IPS DF 6.9 (cell line): ENCODE measurements at regions not wholly inside any gene's neighbourhood (a gene's known extent, or its start where the extent isn't known, plus 50 kb on each side); places are given as distances from the start of the nearest gene placed in this dataset.

Experiments used
- DNase-seq: peaks from one replicate; pipeline ENCODE4 v3.0.0-alpha.2; 2013; ENCODE audit warnings: low read depth, low spot score
- H3K27ac ChIP-seq: one replicate; pipeline ENCODE4 v1.5.1; 2013; ENCODE audit warnings: low read length, control low read depth
- H3K27me3 ChIP-seq: 2 replicates; pipeline ENCODE4 v1.6.1; 2013; ENCODE audit warnings: mild to moderate bottlenecking, low read length; ENCODE audit not compliant: control insufficient read depth, insufficient read depth
- H3K36me3 ChIP-seq: 2 replicates; pipeline ENCODE4 v1.6.1; 2013; ENCODE audit warnings: low read length; ENCODE audit not compliant: control insufficient read depth, insufficient read depth
- H3K4me1 ChIP-seq: 2 replicates; pipeline ENCODE4 v1.6.1; 2013; ENCODE audit warnings: low read length; ENCODE audit not compliant: control insufficient read depth, insufficient read depth
- H3K4me3 ChIP-seq: 2 replicates; pipeline ENCODE4 v1.5.1; 2013; ENCODE audit warnings: mild to moderate bottlenecking, low read length
- H3K9me3 ChIP-seq: 2 replicates; pipeline ENCODE4 v1.6.1; 2013; ENCODE audit warnings: low read length, inconsistent platforms; ENCODE audit not compliant: control insufficient read depth, insufficient read depth
- WGBS: extraction: QIAGEN DNeasy Blood & Tissue Kit; methylation state at CpG from one replicate; pipeline ENCODE4 v1.1.7; 2013; ENCODE audit warnings: mixed read lengths, missing lambda C conversion rate; ENCODE audit not compliant: insufficient read length, insufficient coverage; 5-methylcytosine and 5-hydroxymethylcytosine counted together

- no peak overlapping the region for H3K27ac ChIP-seq
- DNase-seq: no peak
- no CpG with 5 or more reads among the region's 3 CpGs for WGBS
- H3K36me3 ChIP-seq: no peaks in the 10 kb centered on the region
- H3K9me3 ChIP-seq: no peaks in the 10 kb centered on the region
- H3K4me3 ChIP-seq: no peak overlapping the region
- no peaks in the 10 kb centered on the region for H3K27me3 ChIP-seq
- H3K4me1 ChIP-seq: no peaks in the 10 kb centered on the region
These were observed 348.6 kb upstream of the MCTP2 start for GRCh38 chr15:93882779-93883178.

- DNase-seq: no peak
- Histone ChIP-seq H3K27me3 (no peaks in the 10 kb centered on the region), H3K4me3 (no peak overlapping the region), H3K27ac (no peak overlapping the region), H3K9me3 (no peaks in the 10 kb centered on the region), H3K4me1 (no peaks in the 10 kb centered on the region), H3K36me3 (no peaks in the 10 kb centered on the region)
- WGBS: no CpG with 5 or more reads among the region's 1 CpG
These were observed 349.2 kb upstream of the MCTP2 start for GRCh38 chr15:93882141-93882540.

GRCh38 chr15:93881310-93881709 is 350.1 kb upstream of the MCTP2 start:
- no peak overlapping the region for H3K27ac ChIP-seq
- no peaks in the 10 kb centered on the region for H3K9me3 ChIP-seq
- H3K4me3 ChIP-seq: no peak overlapping the region
- no peaks in the 10 kb centered on the region for H3K4me1 ChIP-seq
- DNase-seq: no peak
- no peaks in the 10 kb centered on the region for H3K36me3 ChIP-seq
- H3K27me3 ChIP-seq: no peaks in the 10 kb centered on the region

GRCh38 chr15:93880358-93880757 is 351.0 kb upstream of the MCTP2 start:
- H3K9me3 ChIP-seq: no peaks in the 10 kb centered on the region
- H3K36me3 ChIP-seq: no peaks in the 10 kb centered on the region
- no peak for DNase-seq
- H3K4me1 ChIP-seq: no peaks in the 10 kb centered on the region
- H3K27ac ChIP-seq: no peak overlapping the region
- no peaks in the 10 kb centered on the region for H3K27me3 ChIP-seq
- H3K4me3 ChIP-seq: no peak overlapping the region
- no CpG with 5 or more reads among the region's 1 CpG for WGBS

- no CpG with 5 or more reads among the region's 2 CpGs for WGBS
- Histone ChIP-seq H3K27me3 (no peaks in the 10 kb centered on the region), H3K9me3 (no peaks in the 10 kb centered on the region), H3K36me3 (no peaks in the 10 kb centered on the region), H3K4me1 (no peaks in the 10 kb centered on the region), H3K4me3 (no peak overlapping the region), H3K27ac (no peak overlapping the region)
- no peak for DNase-seq
These were observed 360.8 kb upstream of the MCTP2 start for GRCh38 chr15:93870583-93870982.

GRCh38 chr15:93866948-93867347 is 364.4 kb upstream of the MCTP2 start:
- Histone ChIP-seq H3K4me3 (no peak overlapping the region), H3K36me3 (no peaks in the 10 kb centered on the region), H3K27ac (no peak overlapping the region), H3K9me3 (no peaks in the 10 kb centered on the region), H3K4me1 (no peaks in the 10 kb centered on the region), H3K27me3 (no peaks in the 10 kb centered on the region)
- DNase-seq: no peak
- no CpG with 5 or more reads among the region's 1 CpG for WGBS

- no CpG with 5 or more reads among the region's 6 CpGs for WGBS
- H3K4me1 ChIP-seq: no peaks in the 10 kb centered on the region
- H3K4me3 ChIP-seq: no peak overlapping the region
- no peaks in the 10 kb centered on the region for H3K36me3 ChIP-seq
- no peaks in the 10 kb centered on the region for H3K9me3 ChIP-seq
- H3K27me3 ChIP-seq: no peaks in the 10 kb centered on the region
- no peak overlapping the region for H3K27ac ChIP-seq
- no peak for DNase-seq
These were observed 364.9 kb upstream of the MCTP2 start for GRCh38 chr15:93866476-93866875.

- Histone ChIP-seq H3K27me3 (no peaks in the 10 kb centered on the region), H3K4me1 (no peaks in the 10 kb centered on the region), H3K36me3 (no peaks in the 10 kb centered on the region), H3K27ac (no peak overlapping the region), H3K4me3 (no peak overlapping the region), H3K9me3 (no peaks in the 10 kb centered on the region)
- WGBS: no CpG with 5 or more reads among the region's 4 CpGs
- DNase-seq: no peak
These were observed 365.8 kb upstream of the MCTP2 start for GRCh38 chr15:93865586-93865985.

- Histone ChIP-seq H3K27me3 (no peaks in the 10 kb centered on the region), H3K4me1 (no peaks in the 10 kb centered on the region), H3K9me3 (no peaks in the 10 kb centered on the region), H3K27ac (no peak overlapping the region), H3K36me3 (no peaks in the 10 kb centered on the region), H3K4me3 (no peak overlapping the region)
- no CpG with 5 or more reads among the region's 7 CpGs for WGBS
- no peak for DNase-seq
These were observed 368.6 kb upstream of the MCTP2 start for GRCh38 chr15:93862791-93863190.

GRCh38 chr15:93861956-93862741 is 369.2 kb upstream of the MCTP2 start:
- Histone ChIP-seq H3K27ac (no peak overlapping the region), H3K4me3 (no peak overlapping the region), H3K4me1 (no peaks in the 10 kb centered on the region), H3K27me3 (no peaks in the 10 kb centered on the region), H3K36me3 (no peaks in the 10 kb centered on the region), H3K9me3 (no peaks in the 10 kb centered on the region)
- no CpG with 5 or more reads among the region's 5 CpGs for WGBS
- no peak for DNase-seq

GRCh38 chr15:93861413-93861812 is 369.9 kb upstream of the MCTP2 start:
- Histone ChIP-seq H3K4me3 (no peak overlapping the region), H3K9me3 (no peaks in the 10 kb centered on the region), H3K27ac (no peak overlapping the region), H3K27me3 (no peaks in the 10 kb centered on the region), H3K4me1 (no peaks in the 10 kb centered on the region), H3K36me3 (no peaks in the 10 kb centered on the region)
- no peak for DNase-seq
- WGBS: no CpG with 5 or more reads among the region's 10 CpGs
